ENCODE measurements at regions not wholly inside any gene's neighbourhood (a gene's known extent, or its start where the extent isn't known, plus 50 kb on each side); places are given as distances from the start of the nearest gene placed in this dataset.

GRCh38 chr12:114911196-114911595 lies 227.2 kb upstream of the TBX3 start:
- Histone ChIP-seq H3K27me3 (no peaks in the 10 kb centered on the region), H3K4me3 (no peak overlapping the region), H3K36me3 (no peaks in the 10 kb centered on the region), H3K9me3 (no peaks in the 10 kb centered on the region; the same call in 1 of the 2 replicates)
- no peak for DNase-seq

GRCh38 chr12:114904254-114905003 lies 220.5 kb upstream of the TBX3 start:
- H3K27me3 ChIP-seq, result no peaks in the 10 kb centered on the region
- peak; percentile 61 for DNase-seq
- H3K36me3 ChIP-seq, result no peaks in the 10 kb centered on the region
- H3K4me3 ChIP-seq, result no peak overlapping the region
- H3K9me3 ChIP-seq, result no peaks in the 10 kb centered on the region; the same call in 1 of the 2 replicates

GRCh38 chr12:114903083-114903691 lies 219.2 kb upstream of the TBX3 start:
- Histone ChIP-seq H3K36me3 (no peaks in the 10 kb centered on the region), H3K9me3 (no peaks in the 10 kb centered on the region; the same call in 1 of the 2 replicates), H3K4me3 (no peak overlapping the region), H3K27me3 (no peaks in the 10 kb centered on the region)
- peak; percentile 15 for DNase-seq

- no peak overlapping the region for H3K4me3 ChIP-seq
- no peak for DNase-seq
Observed at GRCh38 chr12:114902665-114903064, 218.7 kb upstream of the TBX3 start.

GRCh38 chr12:114901316-114901715 lies 217.3 kb upstream of the TBX3 start:
- Histone ChIP-seq H3K36me3 (no peaks in the 10 kb centered on the region), H3K9me3 (no peaks in the 10 kb centered on the region), H3K27me3 (no peaks in the 10 kb centered on the region), H3K4me3 (no peak overlapping the region)
- no peak for DNase-seq

More at GRCh38 chr12:114902665-114903064, 218.7 kb upstream of the TBX3 start:
- no peaks in the 10 kb centered on the region for H3K36me3 ChIP-seq
- H3K27me3 ChIP-seq, result no peaks in the 10 kb centered on the region
- no peaks in the 10 kb centered on the region; the same call in 1 of the 2 replicates for H3K9me3 ChIP-seq

- no peaks in the 10 kb centered on the region for H3K27me3 ChIP-seq
- DNase-seq, result no peak
- H3K36me3 ChIP-seq, result no peaks in the 10 kb centered on the region
- H3K4me3 ChIP-seq, result no peak overlapping the region
- H3K9me3 ChIP-seq, result no peaks in the 10 kb centered on the region
Observed at GRCh38 chr12:114898159-114898558, 214.2 kb upstream of the TBX3 start.

- no peak overlapping the region for H3K4me3 ChIP-seq
- H3K27me3 ChIP-seq, result no peaks in the 10 kb centered on the region
- H3K36me3 ChIP-seq, result no peaks in the 10 kb centered on the region
- no peak for DNase-seq
- no peaks in the 10 kb centered on the region for H3K9me3 ChIP-seq
Observed at GRCh38 chr12:114895827-114896226, 211.9 kb upstream of the TBX3 start.

GRCh38 chr12:114895081-114895480 lies 211.1 kb upstream of the TBX3 start:
- Histone ChIP-seq H3K27me3 (no peaks in the 10 kb centered on the region), H3K4me3 (no peak overlapping the region), H3K36me3 (no peaks in the 10 kb centered on the region), H3K9me3 (no peaks in the 10 kb centered on the region)
- DNase-seq, result no peak

- Histone ChIP-seq H3K27me3 (no peaks in the 10 kb centered on the region), H3K4me3 (no peak overlapping the region), H3K36me3 (no peaks in the 10 kb centered on the region), H3K9me3 (no peaks in the 10 kb centered on the region)
- DNase-seq, result no peak
Observed at GRCh38 chr12:114894076-114894475, 210.1 kb upstream of the TBX3 start.

- no peak for DNase-seq
- Histone ChIP-seq H3K4me3 (no peak overlapping the region), H3K27me3 (no peaks in the 10 kb centered on the region), H3K36me3 (no peaks in the 10 kb centered on the region), H3K9me3 (no peaks in the 10 kb centered on the region)
Observed at GRCh38 chr12:114888928-114889584, 205.1 kb upstream of the TBX3 start.

GRCh38 chr12:114888448-114888847 lies 204.5 kb upstream of the TBX3 start:
- H3K27me3 ChIP-seq, result no peaks in the 10 kb centered on the region
- H3K36me3 ChIP-seq, result no peaks in the 10 kb centered on the region
- no peak overlapping the region for H3K4me3 ChIP-seq
- no peaks in the 10 kb centered on the region for H3K9me3 ChIP-seq
- peak; percentile 60 for DNase-seq

GRCh38 chr12:114885501-114885900 lies 201.5 kb upstream of the TBX3 start:
- H3K4me3 ChIP-seq, result no peak overlapping the region
- no peak for DNase-seq
- H3K27me3 ChIP-seq, result no peaks in the 10 kb centered on the region
- H3K36me3 ChIP-seq, result no peaks in the 10 kb centered on the region
- no peaks in the 10 kb centered on the region for H3K9me3 ChIP-seq

GRCh38 chr12:114884575-114884974 lies 200.6 kb upstream of the TBX3 start:
- Histone ChIP-seq H3K36me3 (no peaks in the 10 kb centered on the region), H3K27me3 (no peaks in the 10 kb centered on the region), H3K9me3 (no peaks in the 10 kb centered on the region), H3K4me3 (no peak overlapping the region)
- no peak for DNase-seq

- DNase-seq, result no peak
- no peaks in the 10 kb centered on the region for H3K9me3 ChIP-seq
- no peaks in the 10 kb centered on the region for H3K27me3 ChIP-seq
- H3K36me3 ChIP-seq, result no peaks in the 10 kb centered on the region
- no peak overlapping the region for H3K4me3 ChIP-seq
Observed at GRCh38 chr12:114882083-114882482, 198.1 kb upstream of the TBX3 start.

- no peaks in the 10 kb centered on the region for H3K27me3 ChIP-seq
Observed at GRCh38 chr12:114879354-114879753, 195.4 kb upstream of the TBX3 start.

GRCh38 chr12:114878781-114879180 lies 194.8 kb upstream of the TBX3 start:
- Histone ChIP-seq H3K4me3 (no peak overlapping the region), H3K27me3 (no peaks in the 10 kb centered on the region), H3K9me3 (no peaks in the 10 kb centered on the region), H3K36me3 (no peaks in the 10 kb centered on the region)
- DNase-seq, result no peak

More at GRCh38 chr12:114879354-114879753, 195.4 kb upstream of the TBX3 start:
- DNase-seq, result no peak
- Histone ChIP-seq H3K9me3 (no peaks in the 10 kb centered on the region), H3K4me3 (no peak overlapping the region), H3K36me3 (no peaks in the 10 kb centered on the region)

- no peaks in the 10 kb centered on the region for H3K27me3 ChIP-seq
- DNase-seq, result no peak
- no peaks in the 10 kb centered on the region for H3K36me3 ChIP-seq
- H3K9me3 ChIP-seq, result no peaks in the 10 kb centered on the region
- H3K4me3 ChIP-seq, result no peak overlapping the region
Observed at GRCh38 chr12:114876968-114877680, 193.1 kb upstream of the TBX3 start.
